ENCODE measurements at regions not wholly inside any gene's neighbourhood (a gene's known extent, or its start where the extent isn't known, plus 50 kb on each side); places are given as distances from the start of the nearest gene placed in this dataset.

DNA sequence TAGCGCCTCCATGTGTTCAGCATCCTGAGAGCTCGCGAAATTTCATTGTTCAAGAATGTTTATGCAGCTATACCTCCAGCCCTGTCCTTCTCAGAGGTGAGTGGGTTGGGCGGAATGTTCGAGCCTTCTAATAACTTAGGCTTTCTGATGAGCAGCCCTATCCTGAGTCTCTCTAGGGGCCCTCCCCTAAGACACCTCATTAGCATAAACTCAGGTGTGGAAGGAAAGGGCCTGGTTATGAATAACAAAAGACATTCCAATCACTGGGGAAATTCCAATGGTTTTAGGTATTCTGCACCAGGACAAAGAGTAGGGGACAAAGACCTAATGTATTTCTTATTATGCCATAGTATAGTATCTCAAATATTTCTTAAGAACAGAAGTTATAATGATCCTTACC lies 138.1 kb upstream of the PDZRN3 start:
- Histone ChIP-seq H3K9me2 (ENCODE audit: insufficient read depth, low read length) (no peaks in the 10 kb centered on the region), H3K27me3 (ENCODE audit: insufficient read depth, low read depth, low read length) (no peaks in the 10 kb centered on the region), H3K9ac (ENCODE audit: low read length) (no peak overlapping the region), H2AFZ (ENCODE audit: low read depth, low read length) (no peak overlapping the region), H3K4me2 (ENCODE audit: low read length) (no peak overlapping the region), H3K4me3 (ENCODE audit: low read length) (no peak overlapping the region), H3K79me2 (replicated peaks; ENCODE audit: insufficient read depth, low read length) (no peaks in the 10 kb centered on the region), H3F3A (ENCODE audit: insufficient read depth, low read length, poor library complexity, severe bottlenecking) (no peaks in the 10 kb centered on the region), H4K20me1 (ENCODE audit: insufficient read depth) (no peaks in the 10 kb centered on the region), H3K9me3 (ENCODE audit: low read length) (no peaks in the 10 kb centered on the region), H3K27ac (ENCODE audit: low read length) (no peak overlapping the region), H3K36me3 (ENCODE audit: insufficient read depth, low read length) (no peaks in the 10 kb centered on the region)
- TF ChIP-seq POLR2AphosphoS5 (IDR thresholded peaks at IDR 0.05) (no peak), SMC3 (conservative IDR thresholded peaks at IDR 0.05; ENCODE audit: poor library complexity) (no peak), TAF1 (IDR thresholded peaks at IDR 0.05; ENCODE audit: low read depth) (no peak), EZH2 (IDR thresholded peaks at IDR 0.05; ENCODE audit: borderline replicate concordance, insufficient read depth, low read length, poor library complexity, severe bottlenecking) (no peak), RAD21 (conservative IDR thresholded peaks at IDR 0.05) (no peak)
- TF ChIP-seq, protein P1, sequence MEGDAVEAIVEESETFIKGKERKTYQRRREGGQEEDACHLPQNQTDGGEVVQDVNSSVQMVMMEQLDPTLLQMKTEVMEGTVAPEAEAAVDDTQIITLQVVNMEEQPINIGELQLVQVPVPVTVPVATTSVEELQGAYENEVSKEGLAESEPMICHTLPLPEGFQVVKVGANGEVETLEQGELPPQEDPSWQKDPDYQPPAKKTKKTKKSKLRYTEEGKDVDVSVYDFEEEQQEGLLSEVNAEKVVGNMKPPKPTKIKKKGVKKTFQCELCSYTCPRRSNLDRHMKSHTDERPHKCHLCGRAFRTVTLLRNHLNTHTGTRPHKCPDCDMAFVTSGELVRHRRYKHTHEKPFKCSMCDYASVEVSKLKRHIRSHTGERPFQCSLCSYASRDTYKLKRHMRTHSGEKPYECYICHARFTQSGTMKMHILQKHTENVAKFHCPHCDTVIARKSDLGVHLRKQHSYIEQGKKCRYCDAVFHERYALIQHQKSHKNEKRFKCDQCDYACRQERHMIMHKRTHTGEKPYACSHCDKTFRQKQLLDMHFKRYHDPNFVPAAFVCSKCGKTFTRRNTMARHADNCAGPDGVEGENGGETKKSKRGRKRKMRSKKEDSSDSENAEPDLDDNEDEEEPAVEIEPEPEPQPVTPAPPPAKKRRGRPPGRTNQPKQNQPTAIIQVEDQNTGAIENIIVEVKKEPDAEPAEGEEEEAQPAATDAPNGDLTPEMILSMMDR (IDR thresholded peaks at IDR 0.05; ENCODE audit: poor library complexity, severe bottlenecking) = no peak

DNA sequence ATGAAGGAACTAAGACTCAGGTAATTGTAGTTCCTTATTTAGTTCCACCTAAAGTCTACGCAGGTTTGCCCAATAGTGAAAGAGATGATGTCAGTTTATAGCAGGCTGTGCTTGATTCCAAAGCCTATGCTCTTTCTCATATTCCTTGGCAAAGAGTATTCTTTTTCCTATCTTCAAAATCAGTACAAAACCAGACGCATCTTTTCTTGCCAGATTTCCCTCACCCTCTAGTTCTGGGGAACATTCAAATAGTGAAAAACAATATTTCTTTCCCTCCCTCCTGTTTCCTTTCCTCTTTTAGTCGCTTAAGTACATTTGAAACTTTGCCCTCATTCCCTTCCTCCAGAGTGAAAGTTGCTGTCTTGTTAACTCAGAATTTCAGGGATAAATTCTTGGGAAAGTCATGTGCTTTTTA lies 134.6 kb upstream of the PDZRN3 start:
- H3K9me3 ChIP-seq (ENCODE audit: low read length) = peaks cover 4% of the 10 kb centered on the region
- H3F3A ChIP-seq (ENCODE audit: insufficient read depth, low read length, poor library complexity, severe bottlenecking) = no peaks in the 10 kb centered on the region
- TF ChIP-seq EP300 (conservative IDR thresholded peaks at IDR 0.05; ENCODE audit: poor library complexity, severe bottlenecking) = no peak
- TF ChIP-seq SMC3 (conservative IDR thresholded peaks at IDR 0.05; ENCODE audit: poor library complexity) = no peak
- no peak for TF ChIP-seq RAD21 (conservative IDR thresholded peaks at IDR 0.05)
- TF ChIP-seq EZH2 (IDR thresholded peaks at IDR 0.05; ENCODE audit: borderline replicate concordance, insufficient read depth, low read length, poor library complexity, severe bottlenecking) = no peak
- no peak overlapping the region for H2AFZ ChIP-seq (ENCODE audit: low read depth, low read length)
- H3K79me2 ChIP-seq (replicated peaks; ENCODE audit: insufficient read depth, low read length) = no peaks in the 10 kb centered on the region
- H3K4me2 ChIP-seq (ENCODE audit: low read length) = no peak overlapping the region
- no peak overlapping the region for H3K27ac ChIP-seq (ENCODE audit: low read length)
- no peak overlapping the region for H3K4me3 ChIP-seq (ENCODE audit: low read length)
- no peaks in the 10 kb centered on the region for H4K20me1 ChIP-seq (ENCODE audit: insufficient read depth)
- no peak overlapping the region for H3K9ac ChIP-seq (ENCODE audit: low read length)
- no peaks in the 10 kb centered on the region for H3K27me3 ChIP-seq (ENCODE audit: insufficient read depth, low read depth, low read length)
- H3K9me2 ChIP-seq (ENCODE audit: insufficient read depth, low read length) = no peaks in the 10 kb centered on the region
- H3K36me3 ChIP-seq (ENCODE audit: insufficient read depth, low read length) = no peaks in the 10 kb centered on the region

DNA sequence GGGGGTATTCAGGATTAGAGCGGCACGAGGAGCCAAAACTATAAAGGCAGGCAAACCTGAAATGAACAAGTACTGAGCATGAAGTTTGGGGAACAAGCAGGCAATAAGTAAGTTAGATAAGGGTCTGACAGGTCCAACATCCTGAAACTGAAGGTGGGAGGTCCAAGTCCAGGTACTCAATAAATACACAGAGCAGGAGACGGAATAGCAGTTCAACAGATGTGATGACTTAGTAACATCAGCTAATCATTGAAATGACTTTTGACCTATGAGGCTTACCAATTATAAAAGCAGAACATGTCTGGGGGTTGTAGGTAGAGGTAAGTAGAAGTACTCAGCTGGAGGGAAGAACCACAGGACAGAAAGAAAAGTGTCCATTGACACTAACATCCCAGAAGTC lies 132.8 kb upstream of the PDZRN3 start:
- no peaks in the 10 kb centered on the region for H3K36me3 ChIP-seq (ENCODE audit: insufficient read depth, low read length)
- H3K9me3 ChIP-seq (ENCODE audit: low read length) = peaks cover 4% of the 10 kb centered on the region
- no peaks in the 10 kb centered on the region for H3K9me2 ChIP-seq (ENCODE audit: insufficient read depth, low read length)
- no peak overlapping the region for H3K4me3 ChIP-seq (ENCODE audit: low read length)
- H3F3A ChIP-seq (ENCODE audit: insufficient read depth, low read length, poor library complexity, severe bottlenecking) = no peaks in the 10 kb centered on the region
- no peak overlapping the region for H3K27ac ChIP-seq (ENCODE audit: low read length)
- H3K4me2 ChIP-seq (ENCODE audit: low read length) = no peak overlapping the region
- no peaks in the 10 kb centered on the region for H3K79me2 ChIP-seq (replicated peaks; ENCODE audit: insufficient read depth, low read length)
- H2AFZ ChIP-seq (ENCODE audit: low read depth, low read length) = no peak overlapping the region
- H3K9ac ChIP-seq (ENCODE audit: low read length) = no peak overlapping the region
- TF ChIP-seq, protein P2, sequence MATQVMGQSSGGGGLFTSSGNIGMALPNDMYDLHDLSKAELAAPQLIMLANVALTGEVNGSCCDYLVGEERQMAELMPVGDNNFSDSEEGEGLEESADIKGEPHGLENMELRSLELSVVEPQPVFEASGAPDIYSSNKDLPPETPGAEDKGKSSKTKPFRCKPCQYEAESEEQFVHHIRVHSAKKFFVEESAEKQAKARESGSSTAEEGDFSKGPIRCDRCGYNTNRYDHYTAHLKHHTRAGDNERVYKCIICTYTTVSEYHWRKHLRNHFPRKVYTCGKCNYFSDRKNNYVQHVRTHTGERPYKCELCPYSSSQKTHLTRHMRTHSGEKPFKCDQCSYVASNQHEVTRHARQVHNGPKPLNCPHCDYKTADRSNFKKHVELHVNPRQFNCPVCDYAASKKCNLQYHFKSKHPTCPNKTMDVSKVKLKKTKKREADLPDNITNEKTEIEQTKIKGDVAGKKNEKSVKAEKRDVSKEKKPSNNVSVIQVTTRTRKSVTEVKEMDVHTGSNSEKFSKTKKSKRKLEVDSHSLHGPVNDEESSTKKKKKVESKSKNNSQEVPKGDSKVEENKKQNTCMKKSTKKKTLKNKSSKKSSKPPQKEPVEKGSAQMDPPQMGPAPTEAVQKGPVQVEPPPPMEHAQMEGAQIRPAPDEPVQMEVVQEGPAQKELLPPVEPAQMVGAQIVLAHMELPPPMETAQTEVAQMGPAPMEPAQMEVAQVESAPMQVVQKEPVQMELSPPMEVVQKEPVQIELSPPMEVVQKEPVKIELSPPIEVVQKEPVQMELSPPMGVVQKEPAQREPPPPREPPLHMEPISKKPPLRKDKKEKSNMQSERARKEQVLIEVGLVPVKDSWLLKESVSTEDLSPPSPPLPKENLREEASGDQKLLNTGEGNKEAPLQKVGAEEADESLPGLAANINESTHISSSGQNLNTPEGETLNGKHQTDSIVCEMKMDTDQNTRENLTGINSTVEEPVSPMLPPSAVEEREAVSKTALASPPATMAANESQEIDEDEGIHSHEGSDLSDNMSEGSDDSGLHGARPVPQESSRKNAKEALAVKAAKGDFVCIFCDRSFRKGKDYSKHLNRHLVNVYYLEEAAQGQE (IDR thresholded peaks at IDR 0.05; ENCODE audit: borderline replicate concordance) = no peak
- TF ChIP-seq RAD21 (conservative IDR thresholded peaks at IDR 0.05) (no peak), EZH2 (IDR thresholded peaks at IDR 0.05; ENCODE audit: borderline replicate concordance, insufficient read depth, low read length, poor library complexity, severe bottlenecking) (no peak), TAF1 (IDR thresholded peaks at IDR 0.05; ENCODE audit: low read depth) (no peak), SMC3 (conservative IDR thresholded peaks at IDR 0.05; ENCODE audit: poor library complexity) (no peak), MXI1 (conservative IDR thresholded peaks at IDR 0.05; ENCODE audit: poor library complexity, severe bottlenecking) (no peak), EP300 (conservative IDR thresholded peaks at IDR 0.05; ENCODE audit: poor library complexity, severe bottlenecking) (no peak), POLR2AphosphoS5 (IDR thresholded peaks at IDR 0.05) (no peak)
- TF ChIP-seq, protein P1 (IDR thresholded peaks at IDR 0.05; ENCODE audit: poor library complexity, severe bottlenecking) = no peak
- H4K20me1 ChIP-seq (ENCODE audit: insufficient read depth) = no peaks in the 10 kb centered on the region
- no peaks in the 10 kb centered on the region for H3K27me3 ChIP-seq (ENCODE audit: insufficient read depth, low read depth, low read length)
